ENCODE measurements at regions not wholly inside any gene's neighbourhood (a gene's known extent, or its start where the extent isn't known, plus 50 kb on each side); places are given as distances from the start of the nearest gene placed in this dataset.
A peak's percentile ranks its signal among the peaks of the same experiment; 100 is the strongest.

GRCh38 chr3:17852217-17852616 is 109.8 kb upstream of the TBC1D5 start:
- ATAC-seq (ENCODE audit: low FRiP score), result no peak
- no peak for DNase-seq (ENCODE audit: low spot score)
- no peak for TF ChIP-seq CTCF (IDR thresholded peaks at IDR 0.05)

GRCh38 chr3:17850448-17850847 is 108.0 kb upstream of the TBC1D5 start:
- ATAC-seq (ENCODE audit: low FRiP score), result no peak
- TF ChIP-seq CTCF (IDR thresholded peaks at IDR 0.05), result no peak
- no peak for DNase-seq (ENCODE audit: low spot score)

GRCh38 chr3:17848102-17848501 is 105.7 kb upstream of the TBC1D5 start:
- DNase-seq (ENCODE audit: low spot score) (no peak), ATAC-seq (ENCODE audit: low FRiP score) (no peak)
- no peak for TF ChIP-seq CTCF (IDR thresholded peaks at IDR 0.05)

GRCh38 chr3:17847156-17847555 is 104.7 kb upstream of the TBC1D5 start:
- DNase-seq (ENCODE audit: low spot score), result no peak
- ATAC-seq (ENCODE audit: low FRiP score), result no peak
- TF ChIP-seq CTCF (IDR thresholded peaks at IDR 0.05), result no peak

GRCh38 chr3:17846466-17846865 is 104.0 kb upstream of the TBC1D5 start:
- DNase-seq (ENCODE audit: low spot score) (no peak), ATAC-seq (ENCODE audit: low FRiP score) (no peak)
- TF ChIP-seq CTCF (IDR thresholded peaks at IDR 0.05), result no peak

- ATAC-seq (ENCODE audit: low FRiP score), result peak; percentile 26
These were observed 102.8 kb upstream of the TBC1D5 start for GRCh38 chr3:17845026-17845812.

More at GRCh38 chr3:17845026-17845812, 102.8 kb upstream of the TBC1D5 start:
- TF ChIP-seq CTCF (IDR thresholded peaks at IDR 0.05), result no peak
- DNase-seq (ENCODE audit: low spot score), result no peak
